Fibroblast of pulmonary artery (primary cell): ENCODE measurements at regions not wholly inside any gene's neighbourhood (a gene's known extent, or its start where the extent isn't known, plus 50 kb on each side); places are given as distances from the start of the nearest gene placed in this dataset.

Experiments
- DNase-seq: peaks from one replicate; pipeline ENCODE4 v3.0.0-alpha.2; 2010; ENCODE audit warnings: low read depth
- H3K4me3 ChIP-seq: replicated peaks from 2 replicates; pipeline ENCODE4 v1.5.1; 2011; ENCODE audit warnings: low read depth, mild to moderate bottlenecking, control low read depth, low read length, moderate library complexity
- TF ChIP-seq, protein P1 (sequence below): IDR thresholded peaks from 2 replicates; pipeline ENCODE4 v1.5.1; 2011; ENCODE audit warnings: mild to moderate bottlenecking, control low read depth, low read length, inconsistent platforms; ENCODE audit errors: missing control alignments

DNA sequence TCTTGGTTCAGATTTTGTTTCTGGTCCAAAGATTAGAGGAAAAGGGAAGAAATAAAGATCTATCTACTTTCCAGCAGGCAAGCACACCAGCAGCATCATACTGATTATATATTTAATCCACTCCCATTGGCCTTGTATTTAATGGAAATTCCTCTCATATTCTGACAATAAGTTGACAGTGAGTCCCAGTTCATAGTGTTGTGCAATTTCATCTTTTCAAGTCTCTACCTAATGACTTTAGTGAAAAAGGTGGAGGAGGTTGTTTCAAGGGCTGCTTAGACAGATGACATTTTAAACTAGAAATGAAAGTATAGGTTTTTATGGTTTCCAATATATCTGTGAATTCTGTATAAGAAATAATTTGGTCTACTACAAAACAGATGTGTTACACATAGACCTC is 298.6 kb downstream of the PABPC4L start:
- DNase-seq, result no peak
- TF ChIP-seq, protein P1, sequence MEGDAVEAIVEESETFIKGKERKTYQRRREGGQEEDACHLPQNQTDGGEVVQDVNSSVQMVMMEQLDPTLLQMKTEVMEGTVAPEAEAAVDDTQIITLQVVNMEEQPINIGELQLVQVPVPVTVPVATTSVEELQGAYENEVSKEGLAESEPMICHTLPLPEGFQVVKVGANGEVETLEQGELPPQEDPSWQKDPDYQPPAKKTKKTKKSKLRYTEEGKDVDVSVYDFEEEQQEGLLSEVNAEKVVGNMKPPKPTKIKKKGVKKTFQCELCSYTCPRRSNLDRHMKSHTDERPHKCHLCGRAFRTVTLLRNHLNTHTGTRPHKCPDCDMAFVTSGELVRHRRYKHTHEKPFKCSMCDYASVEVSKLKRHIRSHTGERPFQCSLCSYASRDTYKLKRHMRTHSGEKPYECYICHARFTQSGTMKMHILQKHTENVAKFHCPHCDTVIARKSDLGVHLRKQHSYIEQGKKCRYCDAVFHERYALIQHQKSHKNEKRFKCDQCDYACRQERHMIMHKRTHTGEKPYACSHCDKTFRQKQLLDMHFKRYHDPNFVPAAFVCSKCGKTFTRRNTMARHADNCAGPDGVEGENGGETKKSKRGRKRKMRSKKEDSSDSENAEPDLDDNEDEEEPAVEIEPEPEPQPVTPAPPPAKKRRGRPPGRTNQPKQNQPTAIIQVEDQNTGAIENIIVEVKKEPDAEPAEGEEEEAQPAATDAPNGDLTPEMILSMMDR, result no peak
- no peak overlapping the region for H3K4me3 ChIP-seq

DNA sequence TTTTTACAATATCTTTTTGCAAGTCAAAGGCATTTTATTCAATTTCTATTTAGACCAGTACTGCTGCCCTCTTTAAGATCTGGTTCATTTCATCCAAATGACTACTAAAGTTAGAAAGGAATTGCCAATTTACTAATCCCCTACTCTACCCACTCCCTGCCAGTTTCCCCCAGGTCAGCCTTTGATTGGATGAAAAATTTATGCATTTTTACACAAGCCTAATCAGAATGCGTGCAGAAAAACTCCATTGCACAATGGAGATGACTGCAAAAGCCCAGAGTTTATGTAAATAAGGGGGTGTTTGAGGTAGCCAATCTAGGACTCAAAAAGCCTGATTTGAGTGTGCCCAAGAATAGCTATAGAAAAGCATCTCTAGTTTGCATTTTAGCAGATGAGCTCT is 310.6 kb downstream of the PABPC4L start:
- DNase-seq, result no peak
- TF ChIP-seq, protein P1, result no peak
- no peak overlapping the region for H3K4me3 ChIP-seq

DNA sequence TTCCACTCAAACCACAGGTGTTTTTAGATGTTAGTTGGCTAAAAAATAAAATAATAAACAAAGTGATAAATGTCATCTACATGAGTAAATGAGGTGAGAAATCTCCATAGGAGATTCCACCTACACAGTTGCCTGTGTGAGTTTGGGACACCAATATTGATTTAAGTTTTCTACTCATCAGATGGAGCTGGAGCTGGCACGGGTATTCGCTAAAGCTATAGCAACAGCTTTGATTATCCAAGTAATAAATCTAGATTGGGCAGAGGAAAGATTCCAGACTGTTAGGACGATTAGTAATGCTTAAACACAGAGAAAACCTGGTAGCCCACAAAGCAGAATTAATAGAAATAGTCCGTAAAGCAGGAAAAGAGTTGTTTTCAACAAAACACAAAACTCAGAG is 313.9 kb downstream of the PABPC4L start:
- DNase-seq, result no peak
- no peak overlapping the region for H3K4me3 ChIP-seq
- TF ChIP-seq, protein P1, result no peak

DNA sequence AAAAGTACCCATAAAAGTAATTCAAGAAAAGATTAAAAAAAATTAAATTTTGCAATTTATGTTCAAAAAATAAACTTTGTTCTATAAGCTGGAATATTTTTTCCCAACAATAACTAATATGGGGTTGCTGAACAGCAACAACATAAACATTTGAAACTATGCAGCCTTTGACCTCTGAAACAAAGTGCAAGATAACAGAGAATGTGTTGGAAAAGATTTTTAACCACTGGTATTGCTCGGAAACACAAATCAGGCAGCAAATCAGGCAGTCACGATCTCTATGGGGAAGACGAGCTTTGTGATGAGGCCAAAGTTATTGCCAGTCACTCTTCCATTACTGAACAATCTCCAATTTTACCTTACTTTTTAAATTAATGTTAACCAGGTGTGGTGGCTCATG is 332.1 kb downstream of the PABPC4L start:
- peak; percentile 42 for DNase-seq
- no peak overlapping the region for H3K4me3 ChIP-seq
- TF ChIP-seq, protein P1, result no peak

DNA sequence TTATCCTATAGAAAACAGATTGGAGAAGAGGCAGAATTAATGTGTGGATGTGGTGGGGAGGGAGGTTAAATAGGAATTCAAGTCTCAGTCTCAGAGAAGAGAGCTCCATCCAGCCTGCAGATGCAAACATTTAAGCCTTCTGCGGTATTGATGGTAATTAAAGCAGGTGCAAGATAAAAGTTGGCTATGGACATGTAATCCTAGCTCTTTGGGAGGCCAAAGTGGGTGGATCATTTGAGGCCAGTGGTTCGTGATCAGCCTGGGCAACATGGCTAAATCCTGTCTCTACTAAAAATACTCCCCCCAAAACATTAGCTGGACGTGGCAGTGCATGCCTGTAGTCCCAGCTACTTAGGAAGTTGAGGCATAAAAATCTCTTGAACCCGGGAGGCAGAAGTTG is 332.7 kb downstream of the PABPC4L start:
- DNase-seq, result no peak
- TF ChIP-seq, protein P1, result no peak
- H3K4me3 ChIP-seq, result no peak overlapping the region

DNA sequence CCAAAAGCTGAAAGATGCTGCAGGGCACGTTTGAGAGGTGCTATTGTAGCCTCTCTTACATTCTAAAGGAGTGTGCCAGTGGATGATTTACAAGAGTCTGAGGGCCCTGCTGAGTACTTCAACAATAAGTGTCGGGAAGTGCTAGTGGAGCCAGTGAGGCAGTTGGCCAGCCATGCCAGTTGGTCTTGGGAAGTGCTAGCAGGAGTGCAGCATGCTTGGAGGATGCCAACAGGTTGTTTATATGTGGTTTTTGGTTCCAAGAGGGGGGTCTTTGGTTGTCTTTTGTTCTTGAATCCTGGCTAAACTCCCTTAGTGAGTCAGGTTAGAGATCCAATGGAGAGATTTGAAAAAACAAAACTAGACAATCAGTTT is 335.3 kb downstream of the PABPC4L start:
- peak; percentile 17 for DNase-seq
- no peak overlapping the region for H3K4me3 ChIP-seq
- TF ChIP-seq, protein P1, result no peak

DNA sequence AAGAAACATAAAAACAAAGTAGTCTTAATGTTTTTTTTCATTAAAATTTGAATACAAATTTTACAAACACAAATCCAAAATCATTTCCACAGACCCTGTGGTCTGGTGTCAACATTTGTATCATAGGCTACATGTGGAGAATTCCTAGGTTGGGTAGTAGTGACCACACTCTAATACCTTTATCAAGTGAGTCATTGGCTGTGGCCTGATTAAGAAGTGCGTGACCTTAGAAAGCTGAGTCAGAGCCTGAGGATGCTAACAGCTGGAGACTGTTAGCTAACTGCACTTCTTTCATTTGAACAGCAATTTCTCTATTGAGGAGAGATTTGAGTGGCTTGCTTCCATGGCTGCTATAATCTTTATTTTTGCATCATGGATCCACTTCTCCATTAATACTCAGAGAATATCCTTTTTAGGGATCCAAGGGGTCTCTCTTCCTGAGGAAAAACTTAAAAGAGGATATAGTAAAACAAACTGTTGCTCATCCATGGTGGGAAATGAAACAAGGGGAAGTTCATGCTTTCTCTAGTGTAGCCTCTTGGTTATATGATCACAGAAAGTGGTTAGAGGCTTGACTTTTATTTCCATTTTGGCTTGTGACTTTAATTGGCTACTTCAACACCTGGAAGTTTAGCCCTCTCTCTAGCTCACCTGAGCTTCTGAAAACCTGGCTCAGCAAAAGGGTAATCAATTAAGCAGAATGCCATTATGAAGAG is 335.8 kb downstream of the PABPC4L start:
- DNase-seq, result peak; percentile 94
- TF ChIP-seq, protein P1, result no peak
- no peak overlapping the region for H3K4me3 ChIP-seq
